Choroid plexus epithelial cell (primary cell): ENCODE measurements at regions not wholly inside any gene's neighbourhood (a gene's known extent, or its start where the extent isn't known, plus 50 kb on each side); places are given as distances from the start of the nearest gene placed in this dataset.

Experiments
- DNase-seq: peaks from one replicate; pipeline ENCODE4 v3.0.0-alpha.2; 2010; ENCODE audit warnings: low read depth
- H3K4me3 ChIP-seq: 2 replicates; pipeline ENCODE4 v1.5.1; 2011; ENCODE audit warnings: low read depth, mild to moderate bottlenecking, control low read depth, low read length, moderate library complexity
- CTCF ChIP-seq: conservative IDR thresholded peaks from 2 replicates; pipeline ENCODE4 v1.5.1; 2011; ENCODE audit warnings: low read depth, mild to moderate bottlenecking, control low read depth, inconsistent platforms, low read length, moderate library complexity

GRCh38 chr2:234826681-234827080, 125.1 kb upstream of the SH3BP4 start:
- no peak for TF ChIP-seq CTCF
- H3K4me3 ChIP-seq, result no peak overlapping the region
- DNase-seq, result peak; percentile 30

DNA sequence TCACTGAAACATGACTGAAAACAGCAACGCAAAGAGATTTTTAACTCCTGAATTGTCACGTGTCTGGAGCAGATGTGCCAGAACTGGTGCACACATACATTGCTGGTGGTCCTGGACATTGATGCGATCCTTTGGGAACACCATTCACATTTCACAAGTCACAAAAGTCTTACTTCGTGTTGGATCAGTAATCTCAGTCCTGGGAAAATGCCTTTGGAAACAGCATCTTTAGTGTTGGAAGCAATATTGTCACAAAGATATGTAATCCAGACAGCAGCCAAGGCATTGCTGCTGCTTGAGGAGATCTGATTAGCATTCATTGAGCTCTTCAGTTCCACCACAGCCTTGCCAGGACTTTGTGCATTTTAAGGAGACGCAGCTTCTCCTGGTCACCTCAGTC, 126.2 kb upstream of the SH3BP4 start:
- no peak overlapping the region for H3K4me3 ChIP-seq
- no peak for DNase-seq
- no peak for TF ChIP-seq CTCF

GRCh38 chr2:234823877-234824376, 127.9 kb upstream of the SH3BP4 start:
- no peak for TF ChIP-seq CTCF
- H3K4me3 ChIP-seq, result no peak overlapping the region
- peak; percentile 88 for DNase-seq

DNA sequence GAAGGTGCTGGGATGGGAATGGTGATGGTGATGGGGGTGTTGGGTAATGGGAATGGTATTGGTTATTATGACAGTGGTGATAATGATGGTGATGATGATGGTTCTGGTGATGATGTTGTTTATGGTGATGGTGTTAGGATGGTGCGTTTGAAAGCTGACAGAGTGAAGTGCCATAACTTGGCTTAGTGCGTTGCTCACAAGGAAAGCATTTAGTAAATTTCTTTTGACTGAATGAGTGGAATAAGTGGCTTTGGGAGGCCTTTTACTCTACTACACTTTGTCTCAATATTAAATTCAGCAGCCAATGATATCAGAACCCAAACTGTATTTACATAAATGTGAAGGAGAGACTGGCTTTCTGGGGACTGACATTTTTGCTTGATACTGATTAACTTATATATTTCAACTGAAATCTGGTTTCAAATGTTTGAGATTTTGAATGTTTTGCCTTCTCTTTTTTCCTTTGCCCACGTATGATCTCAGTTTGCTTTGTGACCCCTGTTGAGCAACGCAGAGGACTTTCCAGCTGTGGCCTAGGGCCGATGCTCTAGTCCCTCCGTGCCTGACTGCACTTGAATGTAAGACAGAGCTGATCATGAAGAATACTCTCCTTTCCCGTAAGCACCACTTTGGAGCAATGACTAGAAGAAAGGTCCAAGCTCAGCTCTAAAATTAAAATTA, 128.5 kb upstream of the SH3BP4 start:
- TF ChIP-seq CTCF, result no peak
- DNase-seq, result no peak
- no peak overlapping the region for H3K4me3 ChIP-seq

GRCh38 chr2:234821946-234822475, 129.8 kb upstream of the SH3BP4 start:
- no peak for TF ChIP-seq CTCF

GRCh38 chr2:234818937-234819336, 132.9 kb upstream of the SH3BP4 start:
- DNase-seq, result no peak
- peak; percentile 34 for TF ChIP-seq CTCF
- H3K4me3 ChIP-seq, result no peak overlapping the region

More at GRCh38 chr2:234821946-234822475, 129.8 kb upstream of the SH3BP4 start:
- no peak overlapping the region for H3K4me3 ChIP-seq
- no peak for DNase-seq

DNA sequence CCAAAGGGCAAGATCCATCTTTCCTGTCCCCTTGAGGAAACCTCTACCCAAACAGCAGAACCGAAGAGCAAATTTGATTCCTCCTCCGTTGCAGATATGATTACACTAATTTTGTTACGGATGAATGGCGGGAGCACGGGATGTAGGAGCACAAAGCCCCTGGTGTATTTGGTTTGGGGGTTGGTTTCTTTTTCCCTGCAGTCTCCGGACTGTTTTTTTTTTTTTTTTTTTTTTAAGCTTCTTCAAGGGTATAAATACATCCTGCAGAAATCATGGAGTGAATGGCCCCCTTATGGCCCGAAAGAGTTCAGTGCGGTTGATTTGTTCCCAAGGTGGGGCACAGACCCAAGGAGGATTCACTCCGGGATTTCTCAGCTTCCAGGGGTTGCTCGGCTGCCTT, 135.3 kb upstream of the SH3BP4 start:
- DNase-seq, result no peak
- no peak for TF ChIP-seq CTCF
- H3K4me3 ChIP-seq, result no peak overlapping the region
